Cardiac septum (tissue), 1 donor: ENCODE measurements at regions not wholly inside any gene's neighbourhood (a gene's known extent, or its start where the extent isn't known, plus 50 kb on each side); places are given as distances from the start of the nearest gene placed in this dataset.

Experiments used
- DNase-seq: peaks from one replicate; pipeline ENCODE4 v3.0.0-alpha.2; 2020; ENCODE audit warnings: low spot score
- intact Hi-C: fragments of 100-400 bp; cut with DNase I; formaldehyde crosslinking; loops from one replicate; pipeline ENCODE4 v1.14.0; 2022
- donor health status: DM: no; HTN: no; CAD: no.

- no peak for DNase-seq
- intact Hi-C loops, result loop anchor here (2.0 to 5.0 kb wide), 2 partner anchors 585 to 650 kb away; no protein-coding TSS in a partner anchor
Measured at GRCh38 chr7:41047211-41047610, 655.7 kb downstream of the INHBA start.

GRCh38 chr7:41046776-41047175 is 656.1 kb downstream of the INHBA start:
- intact Hi-C loops, result loop anchor here (2.0 to 5.0 kb wide), 2 partner anchors 586 to 650 kb away; no protein-coding TSS in a partner anchor
- DNase-seq, result no peak

DNA sequence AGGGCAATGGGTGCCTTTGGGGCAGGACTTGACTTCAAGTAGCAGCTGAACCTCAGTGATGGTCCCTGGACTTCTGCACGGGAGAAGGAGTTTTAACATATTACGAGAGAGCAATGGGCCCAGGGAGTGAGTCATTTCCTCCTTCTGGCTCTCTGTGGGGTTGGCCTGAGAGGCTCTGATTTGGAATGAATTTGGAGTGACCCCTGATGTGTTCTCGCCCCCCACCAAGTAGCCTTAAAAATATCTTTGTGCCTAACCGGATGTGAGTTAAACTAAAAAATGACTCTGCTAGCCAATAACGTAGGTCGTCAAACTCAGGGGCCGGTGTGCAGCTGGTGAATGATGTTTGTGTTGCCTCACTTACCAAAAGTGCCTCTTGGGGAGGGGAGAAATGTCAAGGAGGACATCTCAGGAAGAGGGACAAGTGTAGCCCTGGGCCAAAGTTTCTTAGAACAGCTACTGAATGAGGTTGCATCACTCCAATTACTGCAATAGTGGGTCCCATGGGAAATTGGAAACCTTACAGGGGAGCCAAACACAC is 656.6 kb downstream of the INHBA start:
- DNase-seq, result no peak
- intact Hi-C loops, result loop anchor here (2.0 to 5.0 kb wide), 2 partner anchors 586 to 651 kb away; no protein-coding TSS in a partner anchor

- intact Hi-C loops, result loop anchor here (2.0 to 5.0 kb wide), 2 partner anchors 587 to 651 kb away; no protein-coding TSS in a partner anchor
Measured at GRCh38 chr7:41045556-41046123, 657.2 kb downstream of the INHBA start.

DNA sequence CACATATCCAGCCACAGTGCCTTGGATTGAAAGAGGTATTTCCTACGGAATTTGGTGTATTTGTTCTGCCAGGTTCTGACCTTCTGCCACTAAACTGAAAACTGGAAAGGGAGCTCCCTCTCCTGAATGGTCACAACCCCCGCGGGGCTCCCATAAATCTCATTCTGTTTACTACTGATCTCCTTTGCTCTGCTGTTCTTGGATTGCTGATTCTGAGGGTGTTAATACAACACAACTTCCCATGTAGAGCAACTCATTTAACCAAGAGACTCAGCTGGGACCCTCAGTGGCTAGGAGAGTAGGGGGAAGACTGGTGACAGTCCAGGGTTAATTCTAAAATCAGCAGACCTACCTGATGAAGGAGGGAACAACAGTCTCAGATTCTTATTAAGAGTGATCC is 662.9 kb downstream of the INHBA start:
- no peak for DNase-seq
- intact Hi-C loops, result no loop called here

More at GRCh38 chr7:41045556-41046123, 657.2 kb downstream of the INHBA start:
- no peak for DNase-seq

DNA sequence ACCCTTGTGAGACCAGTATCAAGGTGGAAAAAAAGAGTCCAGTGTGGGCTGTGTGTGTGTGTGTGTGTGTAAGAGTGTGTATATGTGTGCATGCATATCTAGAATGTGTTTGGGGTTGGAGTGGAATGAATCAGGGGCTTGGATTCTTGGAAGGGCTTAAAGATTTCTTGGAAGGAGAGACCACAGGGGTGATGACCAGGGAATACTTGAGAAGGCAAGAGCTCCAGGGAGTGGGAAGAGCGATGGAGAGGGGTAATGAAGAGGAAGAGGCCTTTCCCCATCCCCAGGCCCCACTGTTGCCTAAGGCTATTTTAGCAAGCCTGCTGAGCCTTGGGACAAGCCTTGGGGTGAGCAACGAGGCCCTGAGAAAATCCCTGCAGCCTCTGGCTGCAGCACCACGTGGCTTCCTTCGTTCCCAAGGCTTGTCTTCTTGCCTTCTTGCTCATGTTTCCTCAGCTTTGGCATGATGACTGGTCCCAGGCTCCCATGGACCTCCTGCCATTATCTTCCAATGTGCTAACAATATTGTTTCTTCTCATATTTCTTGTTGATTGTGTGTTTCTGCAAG is 663.4 kb downstream of the INHBA start:
- no peak for DNase-seq
- intact Hi-C loops, result no loop called here

- no peak for DNase-seq
- intact Hi-C loops, result no loop called here
Measured at GRCh38 chr7:41038211-41038610, 664.7 kb downstream of the INHBA start.

GRCh38 chr7:41037691-41038090 is 665.2 kb downstream of the INHBA start:
- DNase-seq, result no peak
- intact Hi-C loops, result no loop called here

- no peak for DNase-seq
- intact Hi-C loops, result no loop called here
Measured at GRCh38 chr7:41035794-41036193, 667.1 kb downstream of the INHBA start.

DNA sequence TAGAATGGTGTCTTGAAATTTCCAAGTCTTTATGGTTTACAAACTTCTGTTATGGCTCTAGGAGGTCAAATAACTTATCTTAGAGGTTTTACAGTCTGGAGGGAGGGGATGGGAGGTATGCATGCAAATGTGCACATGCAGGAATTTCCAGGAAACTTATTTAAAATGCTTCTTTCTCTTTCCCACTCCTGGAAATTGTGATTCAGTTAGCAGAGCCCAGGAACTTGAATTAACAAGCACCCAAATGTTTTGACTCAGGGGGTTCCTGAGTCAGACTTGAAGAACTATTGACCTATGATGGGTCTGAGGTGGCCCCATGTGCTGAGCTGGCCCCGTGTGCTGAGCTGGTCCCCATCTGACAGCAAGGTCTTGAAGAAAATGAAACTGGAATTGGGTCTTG is 669.4 kb downstream of the INHBA start:
- intact Hi-C loops, result no loop called here
- no peak for DNase-seq

DNA sequence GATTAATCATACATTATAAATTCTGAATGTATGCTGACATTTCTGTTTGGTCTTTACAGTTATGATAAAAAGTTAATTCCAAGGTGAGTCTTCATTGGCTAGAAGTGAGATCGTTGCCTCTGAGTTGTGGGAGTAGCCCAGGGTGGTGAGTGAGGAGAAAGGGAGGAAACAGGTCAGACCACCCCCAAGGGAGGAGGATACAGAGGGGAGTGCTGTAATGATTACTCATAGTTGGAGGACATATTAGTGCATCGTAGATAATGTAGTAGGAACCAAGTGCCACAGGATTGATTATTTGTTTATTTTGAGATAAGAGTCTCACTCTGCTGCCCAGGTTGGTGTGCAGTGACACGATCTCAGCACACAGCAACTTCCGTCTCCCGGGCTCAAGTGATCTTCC is 672.2 kb downstream of the INHBA start:
- intact Hi-C loops, result no loop called here
- no peak for DNase-seq

GRCh38 chr7:41029072-41029499 is 673.8 kb downstream of the INHBA start:
- no peak for DNase-seq
- intact Hi-C loops, result no loop called here

- DNase-seq, result no peak
Measured at GRCh38 chr7:41028580-41028979, 674.3 kb downstream of the INHBA start.

GRCh38 chr7:41027428-41028115 is 675.3 kb downstream of the INHBA start:
- no peak for DNase-seq
- intact Hi-C loops, result no loop called here

More at GRCh38 chr7:41028580-41028979, 674.3 kb downstream of the INHBA start:
- intact Hi-C loops, result no loop called here

- DNase-seq, result no peak
- intact Hi-C loops, result no loop called here
Measured at GRCh38 chr7:41024126-41024525, 678.8 kb downstream of the INHBA start.

- DNase-seq, result no peak
Measured at GRCh38 chr7:41020056-41020455, 682.8 kb downstream of the INHBA start.

GRCh38 chr7:41013117-41013516 is 689.8 kb downstream of the INHBA start:
- intact Hi-C loops, result no loop called here
- no peak for DNase-seq

More at GRCh38 chr7:41020056-41020455, 682.8 kb downstream of the INHBA start:
- intact Hi-C loops, result no loop called here

DNA sequence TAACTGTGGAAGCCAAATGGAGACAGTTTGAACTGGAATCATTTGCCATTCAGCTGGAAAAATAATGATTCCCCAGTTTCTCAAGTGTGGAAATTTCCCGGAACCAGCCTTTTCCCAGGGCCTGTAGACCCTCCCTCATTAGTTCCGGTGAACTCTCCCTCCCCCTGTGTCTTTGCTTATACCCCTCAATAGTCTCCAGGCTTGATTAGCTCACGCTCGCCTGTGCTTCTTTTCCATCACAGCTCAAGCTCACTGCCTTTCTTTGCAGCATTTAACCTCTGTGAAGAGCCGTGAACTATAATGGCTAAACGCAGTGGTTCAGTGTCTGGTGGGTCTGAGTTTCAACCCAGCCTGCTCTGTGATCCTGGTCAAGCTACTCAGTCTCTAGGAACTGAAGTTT is 690.8 kb downstream of the INHBA start:
- intact Hi-C loops, result no loop called here

GRCh38 chr7:41010967-41011366 is 691.9 kb downstream of the INHBA start:
- DNase-seq, result no peak

More for the DNA sequence above, 690.8 kb downstream of the INHBA start:
- no peak for DNase-seq

GRCh38 chr7:41010418-41010817 is 692.5 kb downstream of the INHBA start:
- no peak for DNase-seq
- intact Hi-C loops, result no loop called here

More at GRCh38 chr7:41010967-41011366, 691.9 kb downstream of the INHBA start:
- intact Hi-C loops, result no loop called here
